Gastroesophageal sphincter (tissue), 4 donors: ENCODE measurements at regions not wholly inside any gene's neighbourhood (a gene's known extent, or its start where the extent isn't known, plus 50 kb on each side); places are given as distances from the start of the nearest gene placed in this dataset.

ENCODE experiments used
- ATAC-seq: fragments of 150-250 bp; one replicate; pipeline ENCODE4 v1.9.1; 2016; ENCODE audit warnings: mild to moderate bottlenecking, moderate library complexity
- H3K27ac ChIP-seq, 4 donors: fragments of 200-600 bp; sonication (generic) in 3 of 4; 1 replicate in 3 of 4; 2 replicates in 1 of 4; pipeline ENCODE4 v1.5.1; 2016 to 2019
- H3K27me3 ChIP-seq: fragments of 200-600 bp; sonication (generic); one replicate; pipeline ENCODE4 v1.5.1; 2019
- H3K36me3 ChIP-seq, 2 donors: fragments of 200-600 bp; sonication (generic); one replicate each; pipeline ENCODE4 v1.5.1; 2019; ENCODE audit warnings: control low read depth in 1 of 2
- H3K4me1 ChIP-seq, 3 donors: fragments of 200-600 bp; sonication (generic); 1 replicate in 2 of 3; 2 replicates in 1 of 3; pipeline ENCODE4 v1.5.1; 2016 to 2019; ENCODE audit warnings: control low read depth in 2 of 3
- H3K4me3 ChIP-seq, 2 donors: fragments of 200-600 bp; sonication (generic); one replicate each; pipeline ENCODE4 v1.5.1; 2019; ENCODE audit warnings: mild to moderate bottlenecking in 1 of 2, moderate library complexity in 1 of 2
- H3K9me3 ChIP-seq, 3 donors: fragments of 200-600 bp; sonication (generic); one replicate each; pipeline ENCODE4 v1.5.1; 2017 to 2019; ENCODE audit warnings: control low read depth in 2 of 3
- CTCF ChIP-seq, 4 experiments: fragments of 200-600 bp in 2 of 4; fragments of 450-650 bp in 2 of 4; sonication (generic) in 1 of 4; IDR thresholded peaks; one replicate each; pipeline ENCODE4 v1.5.1; 2017 to 2019; ENCODE audit warnings: antibody characterized with exemption in 4 of 4, mild to moderate bottlenecking in 2 of 4, moderate library complexity in 2 of 4
- EP300 ChIP-seq: sonication (generic); formaldehyde crosslinking; IDR thresholded peaks from one replicate; pipeline ENCODE4 v1.6.1; 2017; ENCODE audit warnings: antibody characterized with exemption, mild to moderate bottlenecking
- POLR2A ChIP-seq, 2 donors: fragments of 450-650 bp; IDR thresholded peaks; one replicate each; pipeline ENCODE4 v1.6.1; 2017; ENCODE audit warnings: antibody characterized with exemption in 2 of 2, mild to moderate bottlenecking in 2 of 2, moderate library complexity in 1 of 2
- POLR2AphosphoS5 ChIP-seq: sonication (generic); formaldehyde crosslinking; IDR thresholded peaks from one replicate; pipeline ENCODE4 v1.6.1; 2017; ENCODE audit warnings: antibody characterized with exemption
- WGBS, 2 donors: methylation state at CpG; one replicate each; pipeline ENCODE4 v1.1.5; 2018; ENCODE audit warnings: low coverage in 1 of 2; 5-methylcytosine and 5-hydroxymethylcytosine counted together

GRCh38 chr5:20286512-20286911 is 298.5 kb upstream of the CDH18 start:
- Histone ChIP-seq H3K4me1 (no peaks in the 10 kb centered on the region), H3K36me3 (no peaks in the 10 kb centered on the region), H3K4me3 (no peak overlapping the region), H3K27me3 (no peaks in the 10 kb centered on the region), H3K9me3 (no peaks in the 10 kb centered on the region), H3K27ac (no peak overlapping the region)
- no peak for ATAC-seq
- TF ChIP-seq CTCF (IDR thresholded peaks at IDR 0.05) (no peak), POLR2A (IDR thresholded peaks at IDR 0.05) (no peak), EP300 (no peak), POLR2AphosphoS5 (no peak)

- Histone ChIP-seq H3K27me3 (no peaks in the 10 kb centered on the region), H3K9me3 (peaks cover 0 to 19% (median 0%) of the 10 kb centered on the region in 3 donors), H3K4me3 (no peak overlapping the region), H3K36me3 (no peaks in the 10 kb centered on the region), H3K4me1 (no peaks in the 10 kb centered on the region), H3K27ac (no peak overlapping the region)
- no peak for ATAC-seq
- 100% methylated on average over 3 of the region's 5 CpGs; no CpG with 5 or more reads in 1 of the 2 donors for WGBS, 2 donors
- TF ChIP-seq POLR2A (IDR thresholded peaks at IDR 0.05) (no peak), EP300 (no peak), POLR2AphosphoS5 (no peak), CTCF (IDR thresholded peaks at IDR 0.05) (no peak)
Observed at GRCh38 chr5:20276959-20277263, 288.9 kb upstream of the CDH18 start.

- Histone ChIP-seq H3K9me3 (peaks cover 0 to 19% (median 0%) of the 10 kb centered on the region in 3 donors), H3K4me1 (no peaks in the 10 kb centered on the region), H3K27ac (no peak overlapping the region), H3K27me3 (no peaks in the 10 kb centered on the region), H3K36me3 (no peaks in the 10 kb centered on the region), H3K4me3 (no peak overlapping the region)
- no peak for ATAC-seq
- 100% methylated on average over 1 of the region's 3 CpGs for WGBS, 2 donors
- no peak for TF ChIP-seq POLR2A (IDR thresholded peaks at IDR 0.05)
- no peak for TF ChIP-seq EP300
- TF ChIP-seq CTCF (IDR thresholded peaks at IDR 0.05) = no peak
- TF ChIP-seq POLR2AphosphoS5 = no peak
Observed at GRCh38 chr5:20276061-20276958, 288.3 kb upstream of the CDH18 start.

GRCh38 chr5:20266066-20266465 is 278.1 kb upstream of the CDH18 start:
- no peaks in the 10 kb centered on the region for H3K36me3 ChIP-seq
- no peaks in the 10 kb centered on the region for H3K9me3 ChIP-seq
- no peak for TF ChIP-seq POLR2AphosphoS5
- TF ChIP-seq POLR2A (IDR thresholded peaks at IDR 0.05) = no peak
- TF ChIP-seq EP300 = no peak
- no peak for TF ChIP-seq CTCF (IDR thresholded peaks at IDR 0.05)
- WGBS, 2 donors = 86 to 100% methylated on average over 2 of the region's 2 CpGs
- H3K27me3 ChIP-seq = no peaks in the 10 kb centered on the region
- ATAC-seq = no peak
- H3K4me3 ChIP-seq = no peak overlapping the region
- H3K4me1 ChIP-seq = no peaks in the 10 kb centered on the region
- no peak overlapping the region for H3K27ac ChIP-seq

- no peaks in the 10 kb centered on the region for H3K36me3 ChIP-seq
- 82 to 84% methylated on average over 3 of the region's 3 CpGs for WGBS, 2 donors
- H3K27ac ChIP-seq = no peak overlapping the region
- H3K9me3 ChIP-seq = no peaks in the 10 kb centered on the region
- TF ChIP-seq CTCF (IDR thresholded peaks at IDR 0.05) (no peak), EP300 (no peak), POLR2AphosphoS5 (no peak), POLR2A (IDR thresholded peaks at IDR 0.05) (no peak)
- no peak overlapping the region for H3K4me3 ChIP-seq
- H3K27me3 ChIP-seq = no peaks in the 10 kb centered on the region
- no peaks in the 10 kb centered on the region for H3K4me1 ChIP-seq
- ATAC-seq = no peak
Observed at GRCh38 chr5:20262896-20263295, 274.9 kb upstream of the CDH18 start.
